GM12878 (cell line): ENCODE measurements at regions not wholly inside any gene's neighbourhood (a gene's known extent, or its start where the extent isn't known, plus 50 kb on each side); places are given as distances from the start of the nearest gene placed in this dataset.

Experiments
- ATAC-seq: fragments of 200-7000 bp; cut with Tn5 transposase; 3 replicates; pipeline ENCODE4 v1.9.1; 2020; ENCODE audit warnings: mild to moderate bottlenecking, moderate library complexity
- BruUV-seq: library from RNA; stranded (reverse); fragments of 400-500 nt; replicated peaks from 2 replicates; lab custom pipeline; 2021; lab: Mats Ljungman, UMichigan
- CTCF ChIA-PET: fragments of 300-600 bp; sonication (Branson Sonifier 250); formaldehyde crosslinking; extraction: SDS; loops from one replicate; lab custom pipeline; 2021; ENCODE audit warnings: inconsistent platforms; lab: Yijun Ruan, JAX
- POLR2A ChIA-PET: fragments of 350-600 bp; formaldehyde crosslinking; extraction: SDS; loops from one replicate; lab custom pipeline; 2021; ENCODE audit warnings: inconsistent platforms; lab: Charles Lee
- RAD21 ChIA-PET: fragments of 300-600 bp; sonication (Branson Sonifier 250); formaldehyde crosslinking; loops from one replicate; lab custom pipeline; 2023; ENCODE audit warnings: antibody characterized with exemption; ENCODE audit not compliant: unreplicated experiment; lab: Charles Lee
- SMC1A ChIA-PET: fragments of 300-600 bp; sonication (Branson Sonifier 250); formaldehyde crosslinking; loops from one replicate; lab custom pipeline; 2023; ENCODE audit not compliant: unreplicated experiment, uncharacterized antibody; lab: Charles Lee
- DNase-seq: peaks from one replicate; pipeline ENCODE4 v3.0.0-alpha.2; 2011; ENCODE audit warnings: low read depth, low spot score
- FAIRE-seq: peaks from 3 replicates; lab custom pipeline; 2011; peaks lifted over from hg19 to GRCh38; lab: Jason Lieb, UNC
- H2AFZ ChIP-seq: 2 replicates; pipeline ENCODE4 v1.6.0; 2011; ENCODE audit warnings: low read depth, low read length, control low read depth; ENCODE audit not compliant: control insufficient read depth
- H3K27ac ChIP-seq: 2 replicates; pipeline ENCODE4 v1.5.1; 2011; ENCODE audit warnings: control low read depth; ENCODE audit not compliant: control insufficient read depth, insufficient read depth
- H3K27me3 ChIP-seq, 2 experiments: replicated peaks in 1 of 2; 2 replicates each; pipeline versions ENCODE4 v1.6.0 to v1.6.1; 2011; ENCODE audit warnings: low read length in 1 of 2; ENCODE audit not compliant: control insufficient read depth in 2 of 2, insufficient read depth in 2 of 2
- H3K36me3 ChIP-seq, 2 experiments: 2 replicates each; pipeline ENCODE4 v1.5.1; 2011; ENCODE audit warnings: low read length in 1 of 2; ENCODE audit not compliant: control insufficient read depth in 2 of 2, insufficient read depth in 2 of 2
- H3K4me1 ChIP-seq: 2 replicates; pipeline ENCODE4 v1.6.1; 2011; ENCODE audit warnings: mild to moderate bottlenecking, low read length, moderate library complexity, mixed read lengths; ENCODE audit not compliant: control insufficient read depth, insufficient read depth
- H3K4me2 ChIP-seq: 2 replicates; pipeline ENCODE4 v1.6.0; 2011; ENCODE audit warnings: control low read depth; ENCODE audit not compliant: control insufficient read depth, insufficient read depth
- H3K4me3 ChIP-seq: fragments of 200-600 bp; sonication (generic); 2 replicates; pipeline ENCODE4 v1.5.1; 2016
- H3K79me2 ChIP-seq: 2 replicates; pipeline ENCODE4 v1.6.0; 2011; ENCODE audit warnings: low read length; ENCODE audit not compliant: control insufficient read depth, insufficient read depth
- H3K9ac ChIP-seq: 2 replicates; pipeline ENCODE4 v1.8.0; 2011; ENCODE audit warnings: low read length, control low read depth, mixed read lengths; ENCODE audit not compliant: control insufficient read depth, insufficient read depth
- H3K9me3 ChIP-seq: replicated peaks from 3 replicates; pipeline ENCODE4 v1.5.1; 2011; ENCODE audit warnings: mild to moderate bottlenecking, low read length; ENCODE audit not compliant: control insufficient read depth, insufficient read depth
- H4K20me1 ChIP-seq: 2 replicates; pipeline ENCODE4 v1.6.0; 2011; ENCODE audit not compliant: control insufficient read depth, insufficient read depth
- EGR1 ChIP-seq, 2 experiments: IDR thresholded peaks; 1 replicate in 1 of 2; 2 replicates in 1 of 2; pipeline ENCODE4 v1.6.1; 2011 to 2012; ENCODE audit warnings: low read depth in 2 of 2, low read length in 2 of 2, borderline replicate concordance in 1 of 2, mild to moderate bottlenecking in 1 of 2, moderate library complexity in 1 of 2
- FOS ChIP-seq: IDR thresholded peaks from 3 replicates; pipeline ENCODE4 v1.6.1; 2011; ENCODE audit warnings: borderline replicate concordance; ENCODE audit not compliant: insufficient read length; ENCODE audit errors: extremely low read depth
- HCFC1 ChIP-seq: fragments of 150-350 bp; IDR thresholded peaks from 2 replicates; pipeline ENCODE4 v1.6.1; 2014; ENCODE audit warnings: low read length
- JUNB ChIP-seq: IDR thresholded peaks from 2 replicates; pipeline ENCODE4 v1.6.1; 2016; ENCODE audit warnings: antibody characterized with exemption, mild to moderate bottlenecking
- JUND ChIP-seq: IDR thresholded peaks from 2 replicates; pipeline ENCODE4 v1.6.1; 2012; ENCODE audit warnings: low read depth, mild to moderate bottlenecking, low read length, improper control_type of control experiment, moderate library complexity
- NFYA ChIP-seq: IDR thresholded peaks from 2 replicates; pipeline ENCODE4 v1.6.1; 2011; ENCODE audit warnings: low read depth, mild to moderate bottlenecking, low read length, improper control_type of control experiment, borderline replicate concordance
- NR2F1 ChIP-seq: fragments of 450-650 bp; conservative IDR thresholded peaks from 2 replicates; pipeline ENCODE4 v1.6.1; 2017; ENCODE audit warnings: mild to moderate bottlenecking
- NRF1 ChIP-seq: conservative IDR thresholded peaks from 2 replicates; pipeline ENCODE4 v1.6.1; 2011; ENCODE audit warnings: mild to moderate bottlenecking, low read depth, low read length, improper control_type of control experiment
- POLR2AphosphoS2 ChIP-seq: IDR thresholded peaks from 2 replicates; pipeline ENCODE4 v1.6.1; 2011; ENCODE audit warnings: low read depth, mild to moderate bottlenecking, low read length, improper control_type of control experiment, moderate library complexity
- SPI1 ChIP-seq: IDR thresholded peaks from 2 replicates; pipeline ENCODE4 v1.6.1; 2011; ENCODE audit warnings: low read depth, mild to moderate bottlenecking, low read length, moderate library complexity, borderline replicate concordance; ENCODE audit not compliant: insufficient read depth
- SUPT20H ChIP-seq: IDR thresholded peaks from 2 replicates; pipeline ENCODE4 v1.6.1; 2011; ENCODE audit warnings: low read depth, mild to moderate bottlenecking, low read length, moderate library complexity, borderline replicate concordance; ENCODE audit not compliant: control insufficient read depth
- SUZ12 ChIP-seq: fragments of 200-600 bp; sonication (generic); IDR thresholded peaks from one replicate; pipeline ENCODE4 v1.6.1; 2018; ENCODE audit warnings: antibody characterized with exemption, mild to moderate bottlenecking; ENCODE audit not compliant: unreplicated experiment
- YBX1 ChIP-seq: fragments of 450-650 bp; IDR thresholded peaks from 2 replicates; pipeline ENCODE4 v1.6.1; 2016; ENCODE audit warnings: antibody characterized with exemption
- ZSCAN29 ChIP-seq: fragments of 450-650 bp; IDR thresholded peaks from 2 replicates; pipeline ENCODE4 v1.6.1; 2017; ENCODE audit warnings: mild to moderate bottlenecking, moderate library complexity
- WGBS: methylation state at CpG from one replicate; pipeline ENCODE4 v1.1.6; 2016; ENCODE audit warnings: low lambda C conversion rate; ENCODE audit not compliant: insufficient replicate concordance, insufficient coverage; ENCODE audit errors: missing lambda C conversion rate; 5-methylcytosine and 5-hydroxymethylcytosine counted together
- in situ Hi-C: fragments of 300-500 bp; cut with MboI; formaldehyde crosslinking; loops from 9 replicates; pipeline ENCODE4 v1.14.3; 2018; ENCODE audit warnings: mixed read lengths
- intact Hi-C: fragments of 100-400 bp; cut with micrococcal nuclease; formaldehyde crosslinking; loops from one replicate; pipeline ENCODE4 v1.14.2; 2022; ENCODE audit not compliant: unreplicated experiment
- TF ChIP-seq, protein P1 (sequence below): IDR thresholded peaks from 2 replicates; pipeline ENCODE4 v1.6.1; 2012; ENCODE audit warnings: low read length, inconsistent platforms
- TF ChIP-seq, protein P2 (sequence below): fragments of 450-650 bp; IDR thresholded peaks from 2 replicates; pipeline ENCODE4 v1.6.1; 2016; ENCODE audit warnings: mild to moderate bottlenecking
- TF ChIP-seq, protein P3 (sequence below): fragments of 450-650 bp; IDR thresholded peaks from 2 replicates; pipeline ENCODE4 v1.6.1; 2014; ENCODE audit warnings: mild to moderate bottlenecking

DNA sequence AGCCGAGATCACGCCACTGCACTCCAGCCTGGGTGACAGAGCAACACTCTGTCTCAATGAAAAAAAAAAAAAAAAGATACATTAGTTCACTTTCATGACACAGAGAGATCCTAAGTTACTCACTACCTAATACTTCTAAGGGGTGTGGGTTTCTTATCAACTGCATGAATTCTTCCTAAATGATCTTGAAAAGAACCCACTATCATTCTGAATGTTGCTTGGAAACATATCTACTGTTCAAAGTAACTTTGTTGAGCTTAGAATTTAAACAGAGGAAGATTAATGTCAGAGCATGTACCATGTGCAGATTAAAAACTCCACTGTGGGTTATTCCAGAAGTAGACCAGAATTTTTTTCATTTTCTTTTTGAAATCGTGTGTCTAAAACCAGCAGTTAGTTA lies 241.5 kb downstream of the LTN1 start:
- Histone ChIP-seq H3K79me2 (no peaks in the 10 kb centered on the region), H3K4me1 (no peaks in the 10 kb centered on the region), H3K27me3 (no peaks in the 10 kb centered on the region), H2AFZ (no peak overlapping the region), H3K27ac (no peak overlapping the region), H4K20me1 (no peaks in the 10 kb centered on the region), H3K9me3 (no peaks in the 10 kb centered on the region), H3K4me3 (no peak overlapping the region), H3K36me3 (no peaks in the 10 kb centered on the region), H3K9ac (no peak overlapping the region), H3K4me2 (no peak overlapping the region)
- TF ChIP-seq JUNB = no peak
- TF ChIP-seq, protein P1, sequence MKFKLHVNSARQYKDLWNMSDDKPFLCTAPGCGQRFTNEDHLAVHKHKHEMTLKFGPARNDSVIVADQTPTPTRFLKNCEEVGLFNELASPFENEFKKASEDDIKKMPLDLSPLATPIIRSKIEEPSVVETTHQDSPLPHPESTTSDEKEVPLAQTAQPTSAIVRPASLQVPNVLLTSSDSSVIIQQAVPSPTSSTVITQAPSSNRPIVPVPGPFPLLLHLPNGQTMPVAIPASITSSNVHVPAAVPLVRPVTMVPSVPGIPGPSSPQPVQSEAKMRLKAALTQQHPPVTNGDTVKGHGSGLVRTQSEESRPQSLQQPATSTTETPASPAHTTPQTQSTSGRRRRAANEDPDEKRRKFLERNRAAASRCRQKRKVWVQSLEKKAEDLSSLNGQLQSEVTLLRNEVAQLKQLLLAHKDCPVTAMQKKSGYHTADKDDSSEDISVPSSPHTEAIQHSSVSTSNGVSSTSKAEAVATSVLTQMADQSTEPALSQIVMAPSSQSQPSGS = no peak
- TF ChIP-seq EGR1 (IDR thresholded peaks at IDR 0.05; ENCODE audit: borderline replicate concordance in 1 of 2, low read depth in 2 of 2, low read length in 2 of 2) = no peak
- no peak for TF ChIP-seq POLR2AphosphoS2
- no peak for TF ChIP-seq FOS
- TF ChIP-seq, protein P2, sequence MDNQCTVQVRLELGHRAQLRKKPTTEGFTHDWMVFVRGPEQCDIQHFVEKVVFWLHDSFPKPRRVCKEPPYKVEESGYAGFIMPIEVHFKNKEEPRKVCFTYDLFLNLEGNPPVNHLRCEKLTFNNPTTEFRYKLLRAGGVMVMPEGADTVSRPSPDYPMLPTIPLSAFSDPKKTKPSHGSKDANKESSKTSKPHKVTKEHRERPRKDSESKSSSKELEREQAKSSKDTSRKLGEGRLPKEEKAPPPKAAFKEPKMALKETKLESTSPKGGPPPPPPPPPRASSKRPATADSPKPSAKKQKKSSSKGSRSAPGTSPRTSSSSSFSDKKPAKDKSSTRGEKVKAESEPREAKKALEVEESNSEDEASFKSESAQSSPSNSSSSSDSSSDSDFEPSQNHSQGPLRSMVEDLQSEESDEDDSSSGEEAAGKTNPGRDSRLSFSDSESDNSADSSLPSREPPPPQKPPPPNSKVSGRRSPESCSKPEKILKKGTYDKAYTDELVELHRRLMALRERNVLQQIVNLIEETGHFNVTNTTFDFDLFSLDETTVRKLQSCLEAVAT = no peak
- no peak for TF ChIP-seq SUPT20H
- no peak for TF ChIP-seq NFYA
- TF ChIP-seq, protein P3, sequence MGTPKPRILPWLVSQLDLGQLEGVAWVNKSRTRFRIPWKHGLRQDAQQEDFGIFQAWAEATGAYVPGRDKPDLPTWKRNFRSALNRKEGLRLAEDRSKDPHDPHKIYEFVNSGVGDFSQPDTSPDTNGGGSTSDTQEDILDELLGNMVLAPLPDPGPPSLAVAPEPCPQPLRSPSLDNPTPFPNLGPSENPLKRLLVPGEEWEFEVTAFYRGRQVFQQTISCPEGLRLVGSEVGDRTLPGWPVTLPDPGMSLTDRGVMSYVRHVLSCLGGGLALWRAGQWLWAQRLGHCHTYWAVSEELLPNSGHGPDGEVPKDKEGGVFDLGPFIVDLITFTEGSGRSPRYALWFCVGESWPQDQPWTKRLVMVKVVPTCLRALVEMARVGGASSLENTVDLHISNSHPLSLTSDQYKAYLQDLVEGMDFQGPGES = no peak
- no peak for TF ChIP-seq NR2F1
- no peak for TF ChIP-seq SPI1
- no peak for TF ChIP-seq YBX1
- no peak for TF ChIP-seq ZSCAN29
- TF ChIP-seq HCFC1 = no peak
- no peak for TF ChIP-seq NRF1
- TF ChIP-seq JUND = no peak
- TF ChIP-seq SUZ12 = no peak
- ATAC-seq (no peak), DNase-seq (no peak), FAIRE-seq (no peak)
- intact Hi-C loops (no loop called here), in situ Hi-C loops (no loop called here)
- ChIA-PET CTCF (interaction anchor here (1.0 kb wide), 1 partner anchor 1903 kb away, joined by 3 read pairs; no protein-coding TSS in a partner anchor), POLR2A (no interaction called here), RAD21 (no interaction called here), SMC1A (no interaction called here)
- WGBS = 0% methylated on average over 3 of the region's 3 CpGs
- BruUV-seq = no TSS peak
